ENCODE measurements at regions not wholly inside any gene's neighbourhood (a gene's known extent, or its start where the extent isn't known, plus 50 kb on each side); places are given as distances from the start of the nearest gene placed in this dataset.
"Not testable (repeated sequence)": the region's sequence is repeated elsewhere in the genome, so short reads cannot be mapped to it uniquely, and the experiment has no call there.

- DNase-seq (ENCODE audit: low spot score): no peak
Measured at GRCh38 chrX:94612140-94612539, 938.1 kb downstream of the FAM133A start.

- DNase-seq (ENCODE audit: low spot score): no peak
Measured at GRCh38 chrX:94633237-94633636, 959.2 kb downstream of the FAM133A start.

DNA sequence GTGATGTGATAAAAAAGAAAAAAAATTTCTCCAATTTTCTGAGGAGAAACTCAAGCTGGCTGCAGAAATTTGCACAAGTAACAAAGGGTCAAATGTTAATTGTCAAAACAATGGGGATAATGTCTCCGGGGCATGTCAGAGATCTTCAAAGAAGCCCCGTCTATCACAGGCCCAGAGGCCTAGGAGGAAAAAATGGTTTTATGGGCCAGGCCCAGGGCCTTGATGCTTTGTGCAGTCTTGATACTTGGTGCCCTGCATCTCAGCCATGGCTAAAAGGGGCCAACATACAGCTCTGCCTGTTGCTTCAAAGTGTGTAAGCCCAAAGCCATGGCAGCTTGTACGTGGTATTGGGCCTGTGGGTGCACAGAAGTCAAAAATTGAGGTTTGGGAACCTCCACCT is 961.0 kb downstream of the FAM133A start:
- DNase-seq (ENCODE audit: low spot score): no peak

GRCh38 chrX:94645726-94646125 is 971.7 kb downstream of the FAM133A start:
- no peak for DNase-seq (ENCODE audit: low spot score)

GRCh38 chrX:94655180-94655579 is 981.2 kb downstream of the FAM133A start:
- no peak for DNase-seq (ENCODE audit: low spot score)

GRCh38 chrX:94662689-94663088 is 988.7 kb downstream of the FAM133A start:
- DNase-seq (ENCODE audit: low spot score): no peak

- DNase-seq (ENCODE audit: low spot score): no peak
Measured at GRCh38 chrX:94676285-94676684, 1002.3 kb downstream of the FAM133A start.

- DNase-seq (ENCODE audit: low spot score): no peak
Measured at GRCh38 chrX:94686071-94686470, 1012.1 kb downstream of the FAM133A start.

DNA sequence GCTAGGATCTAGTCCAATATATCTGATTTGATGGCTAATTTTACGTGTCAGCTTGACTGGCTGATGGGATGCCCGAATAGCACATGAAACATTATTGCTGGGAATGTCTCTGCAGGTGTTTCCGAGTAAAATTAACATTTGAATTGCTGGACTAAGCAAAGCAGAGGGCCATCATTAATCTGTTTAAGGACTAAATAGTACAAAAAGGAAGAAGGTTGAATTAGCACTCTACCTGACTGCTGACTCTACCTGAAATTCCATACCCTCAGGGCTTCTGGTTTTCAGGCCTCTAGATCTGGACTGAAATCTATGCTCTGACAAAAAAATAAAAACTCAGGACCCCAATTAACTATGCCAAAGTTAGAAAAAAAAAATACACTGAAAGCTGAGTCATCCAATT is 1021.9 kb downstream of the FAM133A start:
- DNase-seq (ENCODE audit: low spot score): no peak

DNA sequence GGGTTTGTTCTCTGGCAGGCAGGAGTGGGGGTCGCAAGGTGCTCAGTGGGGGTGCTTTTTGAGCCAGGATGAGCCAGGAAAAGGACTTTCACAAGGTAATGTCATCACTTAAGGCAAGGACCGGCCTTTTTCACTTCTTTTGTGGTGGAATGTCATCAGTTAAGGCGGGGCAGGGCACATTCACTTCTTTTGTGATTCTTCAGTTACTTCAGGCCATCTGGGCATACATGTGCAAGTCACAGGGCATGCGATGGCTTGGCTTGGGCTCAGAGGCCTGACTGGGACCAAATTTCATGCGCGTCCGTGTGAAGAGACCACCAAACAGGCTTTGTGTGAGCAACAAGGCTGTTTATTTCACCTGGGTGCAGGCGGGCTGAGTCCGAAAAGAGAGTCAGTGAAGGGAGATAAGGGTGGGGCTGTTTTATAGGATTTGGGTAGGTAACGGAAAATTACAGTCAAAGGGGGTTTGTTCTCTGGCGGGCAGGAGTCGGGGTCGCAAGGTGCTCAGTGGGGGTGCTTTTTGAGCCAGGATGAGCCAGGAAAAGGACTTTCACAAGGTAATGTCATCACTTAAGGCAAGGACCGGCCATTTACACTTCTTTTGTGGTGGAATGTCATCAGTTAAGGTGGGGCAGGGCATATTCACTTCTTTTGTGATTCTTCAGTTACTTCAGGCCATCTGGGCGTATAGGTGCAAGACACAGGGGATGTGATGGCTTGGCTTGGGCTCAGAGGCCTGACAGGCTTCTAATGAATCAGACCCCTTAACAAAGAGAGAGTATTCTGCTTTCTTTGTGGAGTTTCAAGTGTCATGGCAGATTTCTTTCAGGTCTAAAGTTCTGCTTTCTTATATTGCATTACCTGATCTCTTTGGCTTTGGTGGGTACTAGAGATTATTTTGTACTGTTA is 1030.6 kb downstream of the FAM133A start:
- DNase-seq (ENCODE audit: low spot score): not testable (repeated sequence)

- DNase-seq (ENCODE audit: low spot score): no peak
Measured at GRCh38 chrX:94721386-94721785, 1047.4 kb downstream of the FAM133A start.

DNA sequence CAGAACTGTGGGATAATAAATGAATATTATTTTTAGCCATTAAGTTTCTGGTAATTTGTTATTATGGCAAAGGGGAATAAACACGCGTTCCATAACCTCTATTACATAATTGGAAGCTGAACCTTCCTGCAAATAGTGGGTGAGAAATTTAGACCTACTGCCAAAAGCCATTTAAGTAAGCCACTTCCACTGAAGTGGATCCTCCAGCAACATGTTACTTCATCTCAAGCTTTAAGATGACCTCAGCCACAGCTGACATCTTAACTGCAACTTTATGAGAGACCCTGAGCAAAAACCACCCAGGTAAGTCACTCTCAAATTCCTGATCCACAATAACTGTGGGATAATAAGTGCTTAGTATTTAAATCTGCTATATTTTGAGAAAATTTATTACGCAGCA is 1048.6 kb downstream of the FAM133A start:
- no peak for DNase-seq (ENCODE audit: low spot score)

- no peak for DNase-seq (ENCODE audit: low spot score)
Measured at GRCh38 chrX:94742772-94743171, 1068.8 kb downstream of the FAM133A start.

DNA sequence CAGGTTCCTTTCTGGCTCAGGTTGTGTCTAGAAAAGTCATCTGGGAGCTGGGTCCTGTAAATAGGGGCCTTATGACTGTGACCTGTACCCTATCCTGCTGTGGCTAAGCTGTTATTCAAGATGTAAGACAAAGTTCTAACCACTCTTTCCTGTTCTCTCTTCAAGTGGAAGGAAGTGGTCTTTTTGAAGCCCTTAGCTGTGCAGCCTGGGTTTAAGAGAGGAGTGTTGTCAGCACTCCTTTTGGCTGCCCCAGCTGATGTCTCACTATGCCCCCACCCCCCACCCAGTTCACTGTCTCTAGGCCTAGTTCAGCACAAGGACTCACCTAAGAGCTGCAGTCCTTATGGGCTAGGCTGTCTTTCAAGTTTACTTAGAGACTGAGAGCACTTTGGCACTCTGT is 1069.5 kb downstream of the FAM133A start:
- DNase-seq (ENCODE audit: low spot score): no peak

DNA sequence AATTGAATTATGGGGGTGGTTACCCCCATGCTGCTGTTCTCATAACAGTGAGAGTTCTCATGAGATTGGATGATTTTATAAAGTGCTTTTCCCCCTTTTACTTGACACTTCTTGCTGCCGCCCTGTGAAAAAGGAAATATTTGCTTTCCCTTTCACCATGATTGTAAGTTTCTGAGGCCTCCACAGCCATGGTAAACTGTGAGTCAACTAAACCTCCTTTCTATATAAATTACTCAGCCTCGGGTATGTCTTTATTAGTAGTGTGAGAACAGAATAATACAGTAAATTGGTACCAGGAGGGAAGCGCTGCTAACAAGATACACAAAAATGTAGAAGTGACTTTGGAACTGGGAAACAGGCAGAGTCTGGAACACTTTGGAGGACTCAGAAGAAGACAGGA is 1070.8 kb downstream of the FAM133A start:
- no peak for DNase-seq (ENCODE audit: low spot score)

- DNase-seq (ENCODE audit: low spot score): no peak
Measured at GRCh38 chrX:94751611-94752010, 1077.6 kb downstream of the FAM133A start.

GRCh38 chrX:94752434-94753169 is 1078.6 kb downstream of the FAM133A start:
- no peak for DNase-seq (ENCODE audit: low spot score)

- DNase-seq (ENCODE audit: low spot score): no peak
Measured at GRCh38 chrX:94758130-94758529, 1084.1 kb downstream of the FAM133A start.

DNA sequence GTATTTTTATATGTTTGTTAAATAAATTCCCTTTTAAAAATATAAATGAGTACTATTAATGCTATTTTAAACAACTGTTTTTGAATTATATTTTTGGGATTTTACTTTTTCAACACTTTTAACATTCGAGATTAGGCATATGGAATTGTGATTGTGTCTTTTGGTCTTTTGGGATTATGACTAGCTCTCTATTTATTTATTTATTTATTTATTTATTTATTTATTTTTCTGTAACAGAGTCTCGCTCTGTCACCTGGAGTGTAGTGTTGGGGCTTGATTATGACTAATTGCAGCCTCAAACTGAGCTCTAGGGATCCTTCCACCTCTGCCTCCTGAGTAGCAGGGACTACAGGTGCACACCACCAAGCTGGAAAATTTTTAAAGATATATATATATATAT is 1101.6 kb downstream of the FAM133A start:
- DNase-seq (ENCODE audit: low spot score): no peak

GRCh38 chrX:94813541-94813940 is 1139.5 kb downstream of the FAM133A start:
- DNase-seq (ENCODE audit: low spot score): no peak

DNA sequence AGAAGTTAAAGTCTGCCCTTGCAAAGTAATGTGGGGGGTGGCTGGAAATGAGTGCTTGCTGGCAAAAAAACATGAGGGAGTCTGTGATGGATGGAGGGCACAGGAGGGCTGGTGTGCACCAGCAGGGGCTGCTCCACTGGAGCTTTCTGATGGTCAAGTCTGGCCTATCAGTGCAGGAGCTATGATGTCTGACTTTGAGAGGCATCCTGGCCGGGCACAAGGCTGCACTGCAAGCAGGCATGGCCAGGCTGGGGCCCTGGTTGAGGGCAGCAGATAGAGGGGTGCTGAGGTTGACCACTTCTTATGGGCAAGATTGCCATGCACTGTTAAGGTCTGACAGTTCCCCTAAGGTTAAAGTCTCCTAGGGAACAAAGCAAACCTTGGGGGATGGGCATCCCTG is 1140.2 kb downstream of the FAM133A start:
- no peak for DNase-seq (ENCODE audit: low spot score)

- DNase-seq (ENCODE audit: low spot score): no peak
Measured at GRCh38 chrX:94830717-94831116, 1156.7 kb downstream of the FAM133A start.

DNA sequence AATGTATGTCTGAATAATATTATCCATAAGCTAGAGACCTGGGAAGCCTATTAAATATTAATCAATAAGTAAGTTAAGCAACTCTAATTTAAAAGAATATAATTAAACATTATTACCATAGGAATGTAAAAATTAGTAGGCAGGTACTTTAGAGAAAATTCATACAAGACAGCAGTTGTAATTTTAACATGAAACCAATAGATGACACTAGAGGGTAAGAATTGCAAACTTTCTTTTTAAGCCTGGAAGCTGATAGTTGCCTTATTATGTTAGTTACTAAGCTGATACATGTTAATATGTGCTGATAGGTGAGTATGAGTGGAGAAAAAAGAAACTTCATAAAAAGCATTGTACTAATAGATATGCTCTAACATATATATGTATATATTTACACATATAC is 1157.4 kb downstream of the FAM133A start:
- peak; percentile 4 for DNase-seq (ENCODE audit: low spot score)
